A549 (cell line): ENCODE measurements at regions not wholly inside any gene's neighbourhood (a gene's known extent, or its start where the extent isn't known, plus 50 kb on each side); places are given as distances from the start of the nearest gene placed in this dataset.

ENCODE experiments used
- ATAC-seq, 2 experiments: fragments of 200-7000 bp in 1 of 2; fragments of >200 bp in 1 of 2; cut with Nextera tagmentation in 1 of 2; cut with Tn5 transposase in 1 of 2; 3 replicates each; pipeline versions ENCODE4 v1.8.0 to v1.9.1; 2018 to 2020; ENCODE audit warnings: mild to moderate bottlenecking in 1 of 2, moderate library complexity in 1 of 2
- CTCF ChIA-PET: fragments of 300-600 bp; sonication (Branson Sonifier 250); formaldehyde crosslinking; extraction: SDS; loops from one replicate; lab custom pipeline; 2021; ENCODE audit warnings: antibody characterized with exemption, inconsistent platforms; lab: Yijun Ruan, JAX
- POLR2A ChIA-PET: fragments of 350-600 bp; formaldehyde crosslinking; extraction: SDS; loops from one replicate; lab custom pipeline; 2021; ENCODE audit warnings: antibody characterized with exemption, inconsistent platforms; lab: Yijun Ruan, JAX
- DNase-seq, 2 experiments: peaks; one replicate each; pipeline versions ENCODE4 v3.0.0 to v3.0.0-alpha.2; 2011 to 2016; ENCODE audit warnings: low read depth in 1 of 2, low spot score in 1 of 2
- FAIRE-seq: peaks from 2 replicates; lab custom pipeline; 2011; peaks lifted over from hg19 to GRCh38; lab: Jason Lieb, UNC
- H3K27ac ChIP-seq, 2 experiments: fragments of >200 bp; sonication (Bioruptor Twin); formaldehyde crosslinking; 3 replicates each; pipeline ENCODE4 v1.5.1; 2016 to 2017
- H3K4me1 ChIP-seq: fragments of >200 bp; sonication (Bioruptor Twin); formaldehyde crosslinking; 3 replicates; pipeline ENCODE4 v1.6.1; 2016
- H3K4me2 ChIP-seq: fragments of >200 bp; sonication (Bioruptor Twin); formaldehyde crosslinking; 3 replicates; pipeline ENCODE4 v1.6.1; 2016
- H3K4me3 ChIP-seq: fragments of >200 bp; sonication (Bioruptor Twin); formaldehyde crosslinking; 3 replicates; pipeline ENCODE4 v1.5.1; 2016
- H3K9me3 ChIP-seq: fragments of >200 bp; sonication (Bioruptor Twin); formaldehyde crosslinking; 3 replicates; pipeline ENCODE4 v1.6.1; 2016
- BCL3 ChIP-seq: fragments of >200 bp; sonication (Bioruptor Twin); formaldehyde crosslinking; IDR thresholded peaks from 3 replicates; pipeline ENCODE4 v1.6.1; 2016
- BHLHE40 ChIP-seq: IDR thresholded peaks from 2 replicates; pipeline ENCODE4 v1.6.1; 2012; ENCODE audit warnings: low read depth, low read length, inconsistent platforms
- CBX2 ChIP-seq: fragments of 200-600 bp; sonication (generic); IDR thresholded peaks from 2 replicates; pipeline ENCODE4 v1.6.1; 2016; ENCODE audit warnings: low read depth, mild to moderate bottlenecking, borderline replicate concordance
- CBX8 ChIP-seq: fragments of 200-600 bp; sonication (generic); IDR thresholded peaks from 2 replicates; pipeline ENCODE4 v1.6.1; 2016
- CHD2 ChIP-seq: fragments of 150-350 bp; IDR thresholded peaks from 2 replicates; pipeline ENCODE4 v1.6.1; 2014; ENCODE audit warnings: low read length; ENCODE audit not compliant: partially characterized antibody
- EHMT2 ChIP-seq: fragments of 200-600 bp; sonication (generic); IDR thresholded peaks from 2 replicates; pipeline ENCODE4 v1.6.1; 2016; ENCODE audit warnings: antibody characterized with exemption, low read depth, mild to moderate bottlenecking, moderate library complexity
- EP300 ChIP-seq, 2 experiments: fragments of >200 bp; sonication (Bioruptor Twin); formaldehyde crosslinking; IDR thresholded peaks; 2 replicates in 1 of 2; 3 replicates in 1 of 2; pipeline ENCODE4 v1.6.1; 2016 to 2017
- FOSB ChIP-seq: fragments of 250-450 bp; sonication (Bioruptor Pico); IDR thresholded peaks from 2 replicates; pipeline ENCODE4 v1.5.0; 2020; ENCODE audit warnings: mild to moderate bottlenecking, moderate library complexity
- FOXS1 ChIP-seq: fragments of 250-450 bp; sonication (Bioruptor Pico); IDR thresholded peaks from 2 replicates; pipeline ENCODE4 v1.5.0; 2020; ENCODE audit warnings: mild to moderate bottlenecking, moderate library complexity
- HDAC2 ChIP-seq: fragments of 200-600 bp; sonication (generic); IDR thresholded peaks from 2 replicates; pipeline ENCODE4 v1.6.1; 2016
- HMGXB4 ChIP-seq: fragments of 250-450 bp; sonication (Bioruptor Pico); IDR thresholded peaks from 2 replicates; pipeline ENCODE4 v1.5.0; 2021; ENCODE audit warnings: mild to moderate bottlenecking, moderate library complexity, borderline replicate concordance
- HOXA7 ChIP-seq: fragments of 250-450 bp; sonication (Bioruptor Pico); IDR thresholded peaks from 2 replicates; pipeline ENCODE4 v1.5.0; 2020; ENCODE audit warnings: mild to moderate bottlenecking, moderate library complexity
- JUN ChIP-seq, 2 experiments: fragments of >200 bp; sonication (Bioruptor Twin); formaldehyde crosslinking; IDR thresholded peaks; 2 replicates in 1 of 2; 3 replicates in 1 of 2; pipeline ENCODE4 v1.6.1; 2016 to 2017
- JUNB ChIP-seq: fragments of >200 bp; sonication (Bioruptor Twin); formaldehyde crosslinking; IDR thresholded peaks from 2 replicates; pipeline ENCODE4 v1.6.1; 2016
- KDM1A ChIP-seq: fragments of 200-600 bp; sonication (generic); IDR thresholded peaks from 2 replicates; pipeline ENCODE4 v1.6.1; 2016; ENCODE audit warnings: low read depth, mild to moderate bottlenecking
- MAFK ChIP-seq: fragments of 450-650 bp; IDR thresholded peaks from 2 replicates; pipeline ENCODE4 v1.6.1; 2014; ENCODE audit not compliant: partially characterized antibody
- MYC ChIP-seq: IDR thresholded peaks from 2 replicates; pipeline ENCODE4 v1.6.1; 2012; ENCODE audit warnings: mild to moderate bottlenecking, inconsistent platforms, low read length, improper control_type of control experiment, borderline replicate concordance
- NPAS2 ChIP-seq: fragments of 250-450 bp; sonication (Bioruptor Pico); IDR thresholded peaks from 2 replicates; pipeline ENCODE4 v1.8.0; 2022; ENCODE audit warnings: mild to moderate bottlenecking, moderate library complexity, borderline replicate concordance
- PHF8 ChIP-seq: fragments of 200-600 bp; sonication (generic); IDR thresholded peaks from 2 replicates; pipeline ENCODE4 v1.6.1; 2016; ENCODE audit warnings: low read depth, mild to moderate bottlenecking, antibody characterized with exemption, moderate library complexity, borderline replicate concordance
- POLR2A ChIP-seq: IDR thresholded peaks from 2 replicates; pipeline ENCODE4 v1.6.1; 2012; ENCODE audit warnings: mild to moderate bottlenecking, low read length
- RCOR1 ChIP-seq: fragments of 150-350 bp; IDR thresholded peaks from 2 replicates; pipeline ENCODE4 v1.6.1; 2014; ENCODE audit warnings: antibody characterized with exemption, low read length, low read depth
- RFX5 ChIP-seq: fragments of 450-650 bp; IDR thresholded peaks from 2 replicates; pipeline ENCODE4 v1.7.1; 2014; ENCODE audit warnings: antibody characterized with exemption, mild to moderate bottlenecking, moderate library complexity
- SMC3 ChIP-seq: fragments of >200 bp; sonication (Bioruptor Twin); formaldehyde crosslinking; IDR thresholded peaks from 3 replicates; pipeline ENCODE4 v1.6.1; 2018; ENCODE audit warnings: inconsistent platforms
- TP53 ChIP-seq: fragments of 250-450 bp; sonication (Bioruptor Pico); IDR thresholded peaks from 2 replicates; pipeline ENCODE4 v1.5.0; 2021; ENCODE audit warnings: mild to moderate bottlenecking, moderate library complexity
- ZSCAN20 ChIP-seq: fragments of 250-450 bp; sonication (Bioruptor Pico); IDR thresholded peaks from 2 replicates; pipeline ENCODE4 v1.8.0; 2022; ENCODE audit warnings: mild to moderate bottlenecking, moderate library complexity
- WGBS: methylation state at CpG from one replicate; pipeline ENCODE4 v1.1.6; 2017; ENCODE audit errors: missing lambda C conversion rate; 5-methylcytosine and 5-hydroxymethylcytosine counted together
- TF ChIP-seq, protein P1 (sequence below): fragments of >200 bp; sonication (Bioruptor Twin); formaldehyde crosslinking; IDR thresholded peaks from 3 replicates; pipeline ENCODE4 v1.5.1; 2016

- no peak for FAIRE-seq
Observed at GRCh38 chr17:34198519-34198918, 56.6 kb upstream of the CCL2 start.

DNA sequence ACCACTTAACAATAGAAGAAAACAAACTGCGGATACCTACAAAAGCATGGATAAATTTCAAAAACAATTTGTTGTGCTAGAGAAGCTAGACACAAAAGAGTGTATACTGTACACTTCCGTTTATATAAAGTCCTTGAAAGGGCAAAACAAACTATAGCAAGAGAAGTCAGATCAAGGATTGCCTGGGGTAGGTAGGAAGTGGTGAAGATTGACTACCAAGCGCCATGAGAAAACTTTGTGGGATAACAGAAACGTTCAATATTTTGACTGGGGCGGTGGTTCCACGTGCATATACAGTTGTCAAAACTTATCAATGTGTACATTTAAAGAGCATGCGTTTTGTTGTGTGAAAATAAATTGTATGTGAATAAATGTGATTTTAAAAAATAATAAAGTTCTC lies 55.6 kb upstream of the CCL2 start:
- CTCF ChIA-PET = interaction anchor here (0.7 to 8.8 kb wide), 13 partner anchors 10 to 420 kb away, joined by 3 to 571 read pairs (median 4); partner anchors contain the start of genes CCL1 and CCL13

More at GRCh38 chr17:34198519-34198918, 56.6 kb upstream of the CCL2 start:
- WGBS = 2% methylated on average over 1 of the region's 1 CpG
- ATAC-seq (no peak), DNase-seq (no peak)
- Histone ChIP-seq H3K4me2 (no peak overlapping the region), H3K4me3 (no peak overlapping the region), H3K9me3 (peaks cover 7% of the 10 kb centered on the region; the same call in 2 of the 3 replicates)
- ChIA-PET CTCF (interaction anchor here (0.6 to 8.8 kb wide), 8 partner anchors 9 to 174 kb away, joined by 3 to 571 read pairs (median 4); partner anchors contain the start of genes CCL1 and CCL13), POLR2A (no interaction called here)
- TF ChIP-seq HOXA7 (CRISPR knock-in tag) = no peak
- TF ChIP-seq EHMT2 = no peak
- TF ChIP-seq ZSCAN20 (CRISPR knock-in tag) = no peak
- TF ChIP-seq BHLHE40 = no peak
- no peak for TF ChIP-seq EP300 (IDR thresholded peaks at IDR 0.05)
- no peak for TF ChIP-seq MAFK
- no peak for TF ChIP-seq HDAC2
- no peak for TF ChIP-seq PHF8
- TF ChIP-seq BCL3 = no peak
- no peak for TF ChIP-seq JUN (IDR thresholded peaks at IDR 0.05)
- no peak for TF ChIP-seq TP53 (CRISPR knock-in tag)
- no peak for TF ChIP-seq MYC
- no peak for TF ChIP-seq NPAS2 (CRISPR knock-in tag)
- TF ChIP-seq RCOR1 = no peak
- no peak for TF ChIP-seq CHD2
- TF ChIP-seq FOSB (CRISPR knock-in tag) = no peak
- TF ChIP-seq, all 56 proteins: peak for 0
- Histone ChIP-seq H3K27ac (no peak overlapping the region), H3K4me1 (peaks cover 4% of the 10 kb centered on the region; the same call in 1 of the 3 replicates)

More for the DNA sequence above, 55.6 kb upstream of the CCL2 start:
- Histone ChIP-seq H3K4me2 (no peak overlapping the region), H3K27ac (no peak overlapping the region), H3K4me1 (peaks cover 4% of the 10 kb centered on the region; the same call in 1 of the 3 replicates), H3K4me3 (no peak overlapping the region), H3K9me3 (peaks cover 7% of the 10 kb centered on the region; the same call in 2 of the 3 replicates)
- FAIRE-seq (no peak), ATAC-seq (peak in 1 of 2 experiments; percentile 40; a peak in 3 of 6 replicates), DNase-seq (no peak)
- WGBS = 25% methylated on average over 7 of the region's 7 CpGs
- POLR2A ChIA-PET = no interaction called here
- TF ChIP-seq POLR2A (no peak), JUNB (no peak), JUN (IDR thresholded peaks at IDR 0.05) (no peak), RFX5 (no peak), KDM1A (no peak), CHD2 (no peak), HMGXB4 (CRISPR knock-in tag) (no peak), CBX2 (no peak), RCOR1 (no peak), SMC3 (no peak), FOXS1 (CRISPR knock-in tag) (no peak), HDAC2 (no peak), CBX8 (no peak)
- TF ChIP-seq, protein P1, sequence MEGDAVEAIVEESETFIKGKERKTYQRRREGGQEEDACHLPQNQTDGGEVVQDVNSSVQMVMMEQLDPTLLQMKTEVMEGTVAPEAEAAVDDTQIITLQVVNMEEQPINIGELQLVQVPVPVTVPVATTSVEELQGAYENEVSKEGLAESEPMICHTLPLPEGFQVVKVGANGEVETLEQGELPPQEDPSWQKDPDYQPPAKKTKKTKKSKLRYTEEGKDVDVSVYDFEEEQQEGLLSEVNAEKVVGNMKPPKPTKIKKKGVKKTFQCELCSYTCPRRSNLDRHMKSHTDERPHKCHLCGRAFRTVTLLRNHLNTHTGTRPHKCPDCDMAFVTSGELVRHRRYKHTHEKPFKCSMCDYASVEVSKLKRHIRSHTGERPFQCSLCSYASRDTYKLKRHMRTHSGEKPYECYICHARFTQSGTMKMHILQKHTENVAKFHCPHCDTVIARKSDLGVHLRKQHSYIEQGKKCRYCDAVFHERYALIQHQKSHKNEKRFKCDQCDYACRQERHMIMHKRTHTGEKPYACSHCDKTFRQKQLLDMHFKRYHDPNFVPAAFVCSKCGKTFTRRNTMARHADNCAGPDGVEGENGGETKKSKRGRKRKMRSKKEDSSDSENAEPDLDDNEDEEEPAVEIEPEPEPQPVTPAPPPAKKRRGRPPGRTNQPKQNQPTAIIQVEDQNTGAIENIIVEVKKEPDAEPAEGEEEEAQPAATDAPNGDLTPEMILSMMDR = no peak
